Inflammatory macrophage treated with lipopolysaccharide for 4 hours (primary cell): ENCODE measurements at regions not wholly inside any gene's neighbourhood (a gene's known extent, or its start where the extent isn't known, plus 50 kb on each side); places are given as distances from the start of the nearest gene placed in this dataset.
"Not testable (repeated sequence)": the region's sequence is repeated elsewhere in the genome, so short reads cannot be mapped to it uniquely, and the experiment has no call there.

ENCODE experiments used
- DNase-seq: peaks from one replicate; pipeline ENCODE4 v3.0.0-alpha.2; 2020

GRCh38 chr7:69070476-69070875, 527.8 kb upstream of the AUTS2 start:
- DNase-seq = no peak

DNA sequence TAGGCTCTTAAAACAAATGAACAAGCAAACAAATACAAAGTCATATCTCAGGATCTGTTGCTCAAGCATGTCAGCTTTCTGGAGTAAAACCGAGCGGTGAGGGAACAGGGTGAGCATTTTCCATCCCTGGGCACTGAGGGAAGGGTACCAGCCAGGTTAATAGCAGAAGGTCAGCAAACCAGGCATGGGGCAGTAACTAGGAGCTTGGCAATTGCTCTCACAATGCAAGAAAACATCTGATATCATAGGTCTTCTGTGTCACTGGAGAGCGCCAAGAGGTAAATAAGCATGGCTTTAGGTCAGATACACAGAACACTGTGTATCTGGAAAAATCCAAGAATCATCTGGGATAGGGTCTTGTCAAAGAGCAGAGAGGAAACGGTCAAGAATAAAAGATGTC, 521.7 kb upstream of the AUTS2 start:
- DNase-seq = no peak

DNA sequence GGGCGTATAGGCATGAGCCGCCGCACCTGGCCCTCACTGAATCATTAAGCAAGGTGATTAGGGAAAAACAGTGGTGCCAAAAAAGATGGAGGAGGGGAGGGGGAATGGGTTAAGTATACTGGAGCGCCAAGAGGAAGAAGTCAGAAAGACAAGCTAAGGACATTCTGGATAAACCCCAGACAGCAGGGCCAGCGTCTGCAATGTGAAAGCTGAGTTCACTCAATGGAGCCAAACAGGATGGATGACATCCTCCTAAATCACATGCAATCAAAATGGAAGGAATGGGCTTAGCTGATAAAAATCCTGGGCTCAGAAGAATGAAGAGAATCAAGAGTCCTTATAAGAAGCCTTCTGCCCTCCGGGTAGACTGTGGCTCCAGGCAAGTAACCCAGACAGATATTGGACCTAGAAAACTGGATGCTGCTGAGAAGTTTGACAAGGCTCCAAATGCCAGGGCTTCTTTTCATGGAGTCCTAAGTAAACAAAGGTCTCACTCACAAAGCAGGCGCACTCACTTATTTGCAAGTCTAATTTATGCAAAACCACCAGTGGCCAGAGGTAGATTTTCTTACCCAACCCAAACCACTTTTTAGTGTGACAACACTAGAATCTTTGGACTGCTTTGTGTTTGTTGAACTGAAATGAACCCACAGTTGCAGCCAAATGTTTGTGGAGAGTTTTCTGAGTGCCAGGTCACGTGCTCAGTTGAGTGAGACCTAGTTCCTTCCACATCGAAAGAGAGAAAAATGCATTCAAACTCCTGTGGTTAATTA, 519.1 kb upstream of the AUTS2 start:
- no peak for DNase-seq

DNA sequence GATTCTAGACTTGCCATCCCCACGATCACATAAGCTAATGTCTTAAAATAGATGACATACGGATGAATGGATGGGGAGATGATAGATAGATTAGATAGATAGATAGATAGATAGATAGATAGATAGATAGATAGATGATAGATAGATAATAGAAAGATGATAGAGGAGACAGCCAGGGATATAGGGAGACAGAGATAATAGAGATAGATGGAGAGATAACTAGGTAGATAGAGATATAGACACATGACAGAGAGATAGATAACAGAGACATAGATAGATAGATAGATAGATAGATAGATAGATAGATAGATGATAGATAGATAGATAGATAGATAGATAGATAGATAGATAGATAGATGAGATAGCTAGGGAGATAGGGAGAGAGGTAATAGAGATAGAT, 511.0 kb upstream of the AUTS2 start:
- not testable (repeated sequence) for DNase-seq

- DNase-seq = no peak
Measured at GRCh38 chr7:69088185-69088584, 510.1 kb upstream of the AUTS2 start.

DNA sequence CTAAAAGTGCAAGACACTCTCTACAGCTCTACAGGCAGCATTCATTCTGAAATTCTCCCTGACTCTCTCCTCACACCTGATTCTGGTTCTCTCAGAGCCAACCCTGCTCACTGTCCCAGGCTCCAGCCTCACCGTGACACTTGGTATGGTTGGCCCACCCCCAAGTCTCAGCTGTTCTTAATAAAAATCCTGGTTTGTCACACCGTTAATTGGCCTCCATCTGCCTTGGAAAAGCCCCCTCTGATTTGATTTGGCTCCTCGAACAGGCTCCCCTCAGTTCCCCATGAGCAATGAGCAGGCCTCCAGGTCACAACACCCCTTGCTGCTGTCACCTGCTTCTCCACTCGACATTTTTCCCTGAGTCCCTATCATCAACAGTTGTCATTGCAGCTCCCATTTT, 507.3 kb upstream of the AUTS2 start:
- DNase-seq = no peak

- no peak for DNase-seq
Measured at GRCh38 chr7:69091521-69091920, 506.8 kb upstream of the AUTS2 start.

GRCh38 chr7:69095127-69095526, 503.1 kb upstream of the AUTS2 start:
- DNase-seq = no peak

- no peak for DNase-seq
Measured at GRCh38 chr7:69095649-69096048, 502.6 kb upstream of the AUTS2 start.

DNA sequence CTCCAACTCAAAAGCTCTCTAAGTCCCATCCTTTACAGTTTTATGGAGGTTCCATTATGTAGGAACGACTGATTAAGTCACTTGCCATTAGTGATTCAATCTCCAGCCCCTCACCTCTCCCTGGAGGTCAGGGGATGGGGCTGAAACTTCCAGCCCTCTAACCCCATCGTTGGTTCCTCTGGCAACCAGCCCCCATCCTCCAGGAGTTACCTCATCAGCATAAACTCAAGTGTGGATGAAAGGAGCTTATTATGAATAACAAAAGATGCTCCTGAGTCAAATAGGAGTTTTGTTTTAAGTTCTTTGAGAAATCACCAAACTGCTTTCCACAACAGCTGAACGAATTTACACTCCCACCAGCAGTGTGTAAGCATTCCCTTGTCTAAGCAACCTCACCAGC, 494.3 kb upstream of the AUTS2 start:
- no peak for DNase-seq

DNA sequence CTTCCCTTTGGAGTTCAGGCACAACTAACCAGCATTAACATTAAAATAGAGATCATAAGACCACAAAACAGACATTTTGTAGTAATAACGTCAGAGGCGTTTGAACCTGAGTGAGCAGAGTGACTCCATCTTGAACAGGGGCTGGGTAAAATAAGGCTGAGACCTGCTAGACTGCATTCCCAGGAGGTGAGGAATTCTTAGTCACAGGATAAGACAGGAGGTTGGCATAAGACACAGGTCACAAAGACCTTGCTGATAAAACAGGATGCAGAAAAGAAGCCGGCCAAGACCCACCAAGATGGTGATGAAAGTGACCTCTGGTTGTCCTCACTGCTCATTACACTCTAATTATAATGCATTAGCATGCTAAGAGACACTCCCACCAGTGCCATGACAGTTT, 493.2 kb upstream of the AUTS2 start:
- no peak for DNase-seq

- DNase-seq = no peak
Measured at GRCh38 chr7:69105981-69106380, 492.3 kb upstream of the AUTS2 start.

DNA sequence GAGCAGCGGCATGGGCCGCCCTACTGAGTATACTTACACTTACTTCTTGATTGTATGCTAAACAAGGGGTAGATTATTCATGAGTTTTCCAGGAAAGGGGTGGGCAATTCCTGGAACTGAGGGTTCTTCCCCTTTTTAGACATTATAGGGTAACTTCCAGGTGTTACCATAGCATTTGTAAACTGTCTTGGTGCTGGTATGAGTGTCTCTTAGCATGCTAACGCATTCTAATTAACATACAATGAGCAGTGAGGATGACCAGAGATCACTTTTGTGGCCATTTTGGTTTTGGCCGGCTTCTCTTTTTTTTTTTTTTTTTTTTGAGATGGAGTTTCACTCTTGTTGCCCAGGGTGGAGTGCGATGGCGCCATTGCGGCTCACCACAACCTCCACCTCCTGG, 491.8 kb upstream of the AUTS2 start:
- not testable (repeated sequence) for DNase-seq

DNA sequence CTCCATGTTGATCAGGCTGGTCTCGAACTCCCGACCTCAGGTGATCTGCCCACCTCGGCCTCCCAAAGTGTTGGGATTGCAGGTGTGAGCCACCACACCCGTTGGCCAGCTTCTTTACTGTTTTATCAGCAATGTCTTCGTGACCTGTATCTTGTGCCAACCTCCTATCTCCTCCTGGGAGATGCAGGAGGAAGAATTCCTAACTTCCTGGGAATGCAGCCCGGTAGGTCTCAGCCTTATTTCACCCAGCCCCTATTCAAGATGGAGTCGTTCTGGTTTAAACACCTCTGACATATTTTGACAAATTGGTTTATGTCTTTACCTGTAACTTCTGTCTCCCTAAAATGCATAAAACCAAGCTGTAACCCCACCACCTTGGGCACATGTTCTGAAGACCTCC, 491.3 kb upstream of the AUTS2 start:
- not testable (repeated sequence) for DNase-seq

- no peak for DNase-seq
Measured at GRCh38 chr7:69108097-69108496, 490.2 kb upstream of the AUTS2 start.

GRCh38 chr7:69109246-69109645, 489.0 kb upstream of the AUTS2 start:
- DNase-seq = no peak

GRCh38 chr7:69109879-69110278, 488.4 kb upstream of the AUTS2 start:
- DNase-seq = no peak

- no peak for DNase-seq
Measured at GRCh38 chr7:69110450-69111050, 487.7 kb upstream of the AUTS2 start.

DNA sequence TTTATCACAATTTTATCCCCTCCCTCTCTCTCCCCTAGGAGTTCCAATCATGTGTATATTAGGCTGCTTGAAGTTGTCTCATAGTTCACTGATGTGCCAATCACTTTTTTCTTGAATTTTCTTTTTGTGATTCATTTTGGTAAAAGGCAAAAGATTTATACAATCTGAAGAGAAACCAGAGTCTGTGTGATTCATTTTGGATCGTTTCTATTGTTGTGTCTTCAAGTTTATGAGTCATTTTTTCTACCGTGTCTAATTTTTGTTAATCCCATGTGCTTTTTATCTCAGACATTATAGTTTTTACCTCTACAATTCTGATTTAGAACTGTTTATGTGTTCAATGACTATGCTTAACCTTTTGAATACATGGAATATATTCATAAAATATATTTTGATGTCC, 483.9 kb upstream of the AUTS2 start:
- DNase-seq = no peak

GRCh38 chr7:69115788-69116187, 482.5 kb upstream of the AUTS2 start:
- no peak for DNase-seq

- not testable (repeated sequence) for DNase-seq
Measured at GRCh38 chr7:69116196-69116595, 482.1 kb upstream of the AUTS2 start.

- DNase-seq = no peak
Measured at GRCh38 chr7:69122953-69123352, 475.3 kb upstream of the AUTS2 start.

DNA sequence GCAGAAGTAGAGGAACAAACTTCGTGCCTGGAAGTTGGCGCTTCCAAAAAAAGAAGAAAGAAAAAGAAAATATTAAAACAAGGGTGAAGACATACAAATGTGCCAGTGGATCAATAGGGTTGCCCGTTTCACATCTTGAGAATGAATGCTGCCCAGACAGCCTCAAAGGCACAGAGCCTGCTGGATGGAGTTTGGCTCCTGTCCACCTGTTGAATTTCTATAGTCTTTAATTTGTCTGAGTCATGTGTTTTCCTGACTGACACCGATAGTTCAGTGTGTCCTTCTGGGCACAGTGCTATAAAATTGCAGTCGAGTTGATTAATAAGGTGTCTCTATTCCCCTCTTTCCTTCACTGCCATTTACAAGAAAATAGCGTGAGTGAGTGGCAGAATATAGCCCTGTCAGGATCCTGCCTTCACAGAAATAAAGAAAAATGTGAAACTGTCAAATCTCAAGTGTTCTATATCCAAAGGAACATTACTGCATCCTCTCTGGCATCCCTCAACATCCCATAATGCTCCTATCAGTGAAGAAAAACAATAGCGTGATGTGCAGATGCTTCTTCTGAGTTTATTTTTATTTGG, 471.3 kb upstream of the AUTS2 start:
- DNase-seq = no peak

- DNase-seq = no peak
Measured at GRCh38 chr7:69129524-69129923, 468.8 kb upstream of the AUTS2 start.

- no peak for DNase-seq
Measured at GRCh38 chr7:69129951-69130350, 468.3 kb upstream of the AUTS2 start.
